ENCODE measurements at regions not wholly inside any gene's neighbourhood (a gene's known extent, or its start where the extent isn't known, plus 50 kb on each side); places are given as distances from the start of the nearest gene placed in this dataset.

DNA sequence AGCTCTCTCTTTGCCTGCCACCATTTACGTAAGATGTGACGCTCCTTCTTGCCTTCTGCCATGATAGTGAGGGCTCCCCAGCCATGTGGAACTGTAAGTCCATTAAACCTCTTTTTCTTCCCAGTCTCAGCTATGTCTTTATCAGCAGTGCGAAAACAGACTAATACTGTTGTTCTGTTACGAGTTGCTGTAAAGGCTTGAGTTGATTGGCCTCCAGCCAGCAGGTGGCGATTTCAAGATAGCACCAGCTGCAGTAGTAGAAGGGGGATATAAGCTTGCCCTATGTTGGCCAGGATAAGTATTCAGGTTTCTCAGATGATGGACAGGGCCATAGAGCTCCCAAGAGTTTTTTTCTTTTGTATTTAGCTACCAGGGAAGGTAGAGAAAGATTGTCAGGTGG lies 385.5 kb downstream of the MZT1 start:
- DNase-seq = no peak

DNA sequence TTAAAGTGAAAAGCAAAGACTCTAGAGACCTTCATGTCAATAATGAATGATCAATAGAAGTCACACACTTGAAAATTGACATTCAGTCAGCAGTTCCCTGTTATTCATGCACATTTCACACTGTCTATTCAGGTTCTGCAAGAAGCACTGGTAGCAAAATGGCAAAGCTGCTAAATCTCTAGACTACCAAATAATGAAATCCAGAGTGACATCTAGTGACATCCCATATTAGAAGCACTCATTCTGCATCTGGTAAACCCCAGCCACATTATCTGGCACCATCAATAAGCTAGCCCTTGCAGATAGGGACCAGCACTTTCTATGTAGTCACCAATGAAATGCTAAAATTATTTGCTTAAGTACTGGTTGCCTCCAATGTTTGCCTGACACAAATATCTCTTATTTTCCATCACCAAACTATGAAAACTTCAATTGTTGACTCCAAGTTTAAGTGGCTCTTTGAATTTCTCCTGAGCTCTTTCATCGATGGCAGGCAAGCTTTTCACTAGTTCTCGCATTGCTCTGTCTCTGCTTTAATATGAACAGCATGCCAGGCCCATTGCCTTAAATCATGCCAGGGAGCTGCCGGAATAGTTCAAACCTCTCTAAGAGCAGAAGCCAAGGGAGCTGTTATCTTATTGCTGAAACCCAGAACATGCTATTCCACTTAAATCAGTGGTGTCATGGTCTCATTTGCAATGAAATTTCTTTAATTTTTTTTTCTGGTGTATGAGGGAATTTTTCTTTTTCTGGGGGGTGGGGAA lies 409.9 kb downstream of the MZT1 start:
- DNase-seq = no peak

DNA sequence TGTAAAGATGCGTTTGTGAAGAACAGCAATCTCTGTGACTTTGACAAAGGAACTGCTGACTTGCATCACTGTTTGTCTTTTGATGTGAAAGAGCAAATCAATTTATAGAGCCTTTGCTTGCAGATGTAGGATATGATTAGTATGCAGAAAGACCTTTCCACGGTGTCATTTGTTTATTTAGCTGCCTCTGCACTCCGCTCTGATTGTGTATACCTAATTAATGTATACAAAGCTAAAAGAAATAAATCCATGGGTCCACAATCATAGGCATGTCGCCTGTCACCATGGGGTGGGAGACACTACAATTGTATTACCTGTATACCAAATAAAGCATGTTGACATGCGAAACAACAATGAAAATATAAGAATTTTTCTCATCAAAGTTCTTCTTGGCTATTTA lies 410.7 kb downstream of the MZT1 start:
- no peak for DNase-seq

DNA sequence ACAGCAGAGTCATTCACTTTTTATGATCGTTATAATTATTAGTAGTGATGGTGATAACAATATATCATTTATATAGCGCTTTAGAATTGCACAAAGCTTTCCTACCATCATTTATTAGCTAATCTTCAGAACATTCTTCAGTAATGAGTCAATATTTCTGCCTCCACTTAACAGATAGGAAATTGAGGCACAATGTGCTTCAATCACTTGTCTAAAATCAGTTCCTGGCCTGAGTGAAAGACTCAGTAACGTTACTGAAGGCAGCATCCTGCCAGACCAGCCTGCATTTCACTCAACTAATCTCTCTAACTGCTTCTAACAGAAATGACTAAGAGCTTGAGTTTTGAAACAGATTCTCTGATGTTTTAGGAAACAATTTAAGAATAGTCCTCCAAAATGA lies 412.1 kb downstream of the MZT1 start:
- no peak for DNase-seq

DNA sequence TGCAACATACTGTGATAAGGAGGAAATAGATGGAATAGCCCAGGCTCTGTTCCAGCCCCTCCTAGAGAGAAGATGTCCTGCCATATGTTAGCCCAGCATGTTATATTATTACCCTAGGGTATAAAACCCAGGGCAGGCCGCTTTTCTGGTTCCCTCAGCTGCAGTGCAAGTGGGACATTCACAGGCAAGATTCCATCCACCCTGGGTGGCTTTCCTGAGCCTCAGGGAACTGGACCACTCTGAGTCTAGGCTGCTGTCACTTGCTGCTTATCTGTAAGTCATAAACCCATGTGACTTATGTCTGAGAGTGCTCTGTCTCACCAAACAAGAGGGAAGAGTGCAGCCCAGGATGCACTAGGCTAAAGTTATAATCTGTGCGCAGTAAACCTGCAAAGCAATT lies 413.2 kb downstream of the MZT1 start:
- DNase-seq = no peak

DNA sequence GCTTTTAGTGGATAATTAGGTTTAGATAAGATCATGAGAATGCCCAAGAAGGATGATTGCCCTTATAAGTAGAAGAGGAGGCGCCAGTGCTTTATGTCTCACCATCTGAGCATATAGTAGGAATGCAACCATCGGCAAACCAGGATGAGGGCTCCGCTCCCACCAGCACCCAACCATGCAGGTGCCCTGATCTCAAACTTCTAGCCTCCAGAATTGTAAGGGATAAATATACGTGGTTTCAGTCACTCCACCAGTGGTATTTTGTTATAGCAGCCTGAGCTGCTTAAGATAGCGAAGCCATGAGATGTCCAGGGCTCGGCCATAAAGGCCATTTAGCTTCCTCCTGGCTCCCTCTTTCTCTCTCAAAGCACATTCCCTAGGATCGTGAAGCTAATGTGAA lies 413.9 kb downstream of the MZT1 start:
- DNase-seq = no peak

DNA sequence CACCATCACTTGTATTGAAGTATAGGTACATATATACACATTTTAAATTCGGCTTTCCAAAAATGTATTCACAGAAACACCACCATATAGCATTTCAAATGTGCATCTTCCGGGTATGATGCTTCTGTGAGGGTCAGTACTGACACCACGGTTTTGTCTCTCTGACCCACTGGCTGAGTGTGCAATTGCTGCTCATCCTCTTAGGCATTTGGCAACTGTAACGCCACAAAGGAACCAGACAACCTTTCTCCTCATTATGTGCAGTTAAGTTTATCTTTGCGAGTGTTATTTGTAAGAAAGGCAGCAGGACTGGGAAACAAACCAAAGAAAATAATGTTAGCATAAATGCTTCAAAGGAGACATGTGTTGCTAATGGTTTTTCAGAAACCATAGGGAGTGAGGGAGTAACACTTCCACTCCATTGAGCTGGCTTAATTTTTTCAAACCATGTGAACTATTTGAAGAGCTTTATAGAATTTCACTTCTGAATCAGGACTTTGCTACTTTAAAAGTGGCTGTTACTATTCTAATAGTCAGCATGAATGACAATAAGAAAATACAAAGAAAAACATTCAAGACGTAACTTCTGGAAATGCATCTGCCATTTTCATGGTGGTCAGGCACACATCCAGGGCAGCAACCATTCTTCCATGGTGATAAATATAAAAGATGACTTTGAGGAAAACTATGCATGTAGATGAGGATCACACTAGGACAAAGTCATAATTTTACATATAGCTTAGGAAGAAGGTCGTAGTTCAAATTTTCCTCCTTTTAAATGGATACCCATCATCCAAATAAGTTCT lies 423.3 kb downstream of the MZT1 start:
- no peak for DNase-seq

DNA sequence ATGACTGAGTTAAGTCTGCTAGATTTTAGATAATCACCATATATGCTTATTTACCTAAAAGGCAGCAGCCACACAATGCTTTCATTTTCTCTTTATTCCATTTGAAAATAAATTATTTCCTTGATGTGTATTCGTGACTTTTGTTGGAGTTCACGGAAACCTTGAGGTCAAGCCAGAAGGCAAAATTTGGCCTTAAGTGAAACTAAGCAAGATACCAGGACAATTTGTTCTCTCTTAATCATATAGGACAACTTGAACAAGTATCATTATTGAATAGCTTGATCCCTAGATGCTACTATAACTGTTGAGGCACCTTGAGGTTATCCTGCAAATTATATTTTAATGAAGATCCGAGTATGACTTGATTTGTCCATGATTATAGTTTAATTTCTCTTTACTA lies 429.2 kb upstream of the DACH1 start:
- DNase-seq = no peak

DNA sequence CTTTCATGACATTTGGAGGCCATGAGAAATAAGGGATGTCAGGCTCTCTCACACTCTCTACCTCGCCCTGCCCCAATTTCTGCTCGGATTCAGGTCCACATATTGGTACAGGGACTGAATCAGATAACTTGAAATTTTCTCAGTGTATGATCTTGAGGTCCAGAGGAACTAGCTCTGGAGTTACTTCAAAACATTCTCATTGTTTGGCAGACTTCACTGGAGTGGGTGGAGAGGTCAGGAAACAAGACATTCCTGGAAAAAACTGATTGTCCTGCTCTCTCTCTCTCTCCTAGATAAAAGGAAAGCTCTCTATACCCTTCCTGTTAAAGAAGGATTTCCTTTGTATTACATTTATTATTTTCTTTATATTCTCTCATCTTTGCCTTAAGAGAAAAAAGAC lies 428.1 kb upstream of the DACH1 start:
- no peak for DNase-seq

DNA sequence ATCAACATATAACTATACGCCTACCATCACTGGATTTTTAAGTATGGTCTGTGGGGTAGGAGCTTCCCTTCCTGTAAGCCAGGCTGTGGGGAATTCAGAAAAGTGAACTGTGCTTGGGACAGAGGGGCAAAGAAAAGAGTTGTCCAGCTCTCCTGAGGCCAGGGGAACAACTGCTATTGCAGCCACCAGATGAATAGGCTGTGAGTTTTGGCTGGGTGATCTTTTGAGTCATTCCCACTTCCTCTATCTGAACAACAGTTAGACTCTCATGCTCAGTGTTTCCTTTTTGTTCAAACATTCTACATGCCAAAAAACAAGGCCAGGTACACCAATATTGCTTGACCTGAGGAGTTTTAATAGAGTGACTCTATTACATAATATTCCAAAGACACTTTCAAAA lies 426.2 kb upstream of the DACH1 start:
- DNase-seq = no peak

DNA sequence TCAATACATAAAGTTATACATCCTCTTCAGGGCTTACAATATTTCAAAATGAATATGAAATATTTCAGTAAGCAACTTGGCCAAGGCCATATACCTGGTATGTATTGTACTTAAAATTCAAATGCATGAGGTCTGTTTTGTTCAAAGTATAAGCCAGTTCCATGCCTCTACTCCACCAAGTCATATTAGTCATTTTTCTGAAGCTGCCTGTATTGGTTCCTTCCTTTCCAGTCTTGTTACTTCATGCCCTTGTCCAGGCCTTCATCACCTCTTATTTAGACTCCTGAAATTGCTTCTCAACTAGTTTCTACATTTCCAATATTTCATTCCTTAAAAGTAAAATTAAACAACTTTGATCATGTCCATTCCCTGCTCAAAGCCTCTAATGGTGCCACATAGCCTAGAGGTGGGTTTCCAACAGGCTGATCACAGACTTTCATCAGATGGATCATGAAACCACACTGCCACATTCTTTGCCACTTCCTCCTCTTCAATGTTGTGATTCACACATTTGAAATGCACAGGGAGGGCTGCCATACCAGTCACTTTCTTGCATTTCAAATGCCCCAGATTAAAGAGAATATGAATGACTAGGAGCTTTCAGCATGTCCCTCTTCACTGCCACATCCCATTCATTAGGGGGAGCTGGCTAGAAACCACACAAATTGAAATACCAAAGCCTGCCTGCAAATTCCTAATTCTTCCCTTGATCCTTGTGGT lies 424.1 kb upstream of the DACH1 start:
- no peak for DNase-seq

DNA sequence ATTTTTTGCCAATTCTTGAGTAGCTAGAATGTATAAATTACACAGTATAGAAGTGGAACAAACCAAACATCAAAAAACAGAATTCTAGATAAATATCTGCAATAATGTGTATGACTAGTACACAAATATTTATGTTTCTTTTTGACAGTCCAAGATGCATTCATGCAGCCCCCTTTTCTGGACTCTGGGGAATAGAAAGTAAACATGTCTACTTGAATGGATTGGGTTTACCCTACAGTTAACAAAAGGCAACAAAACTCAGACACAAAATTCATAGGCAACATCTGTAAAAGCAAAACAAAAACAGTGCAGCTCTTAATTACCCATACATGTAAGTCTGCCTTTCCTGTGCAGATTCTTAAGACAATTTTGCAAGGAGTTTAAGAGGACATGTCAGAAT lies 419.4 kb upstream of the DACH1 start:
- DNase-seq = no peak

DNA sequence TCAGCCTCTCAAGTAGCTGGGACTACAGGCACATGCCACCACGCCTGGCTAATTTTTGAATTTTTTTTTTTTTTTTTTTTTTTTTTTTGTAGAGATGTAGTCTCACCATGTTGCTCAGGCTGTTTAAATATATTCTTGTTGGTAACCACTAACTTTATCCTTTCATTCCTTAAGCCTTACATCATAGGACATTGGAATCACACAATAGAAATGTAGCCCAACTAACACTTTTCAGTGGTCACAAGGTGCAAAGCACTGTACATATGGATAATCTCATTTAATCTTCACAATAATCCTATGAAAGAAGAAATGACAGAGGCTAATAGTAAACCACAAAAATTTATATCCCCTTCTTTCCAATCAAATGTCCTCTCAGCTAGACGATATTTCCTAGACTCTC lies 417.8 kb upstream of the DACH1 start:
- DNase-seq = no peak

DNA sequence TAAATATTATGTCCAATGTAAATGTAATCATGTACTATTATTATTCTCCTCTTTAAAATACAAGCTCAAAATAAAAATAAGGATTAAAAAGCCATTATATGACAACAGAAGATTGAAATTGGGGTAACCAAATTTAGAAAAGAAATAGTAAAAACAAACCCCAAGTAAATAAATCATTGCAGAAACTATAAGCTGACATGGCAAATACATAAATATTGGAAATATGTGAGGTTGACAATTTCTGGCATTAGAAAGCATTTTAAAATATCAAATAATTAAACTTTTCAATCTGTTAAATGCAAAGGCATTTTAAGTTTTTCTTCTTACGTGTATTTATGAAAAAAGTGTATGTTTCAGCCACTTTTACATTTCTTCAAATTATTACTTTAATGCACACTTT lies 394.7 kb upstream of the DACH1 start:
- DNase-seq = no peak

DNA sequence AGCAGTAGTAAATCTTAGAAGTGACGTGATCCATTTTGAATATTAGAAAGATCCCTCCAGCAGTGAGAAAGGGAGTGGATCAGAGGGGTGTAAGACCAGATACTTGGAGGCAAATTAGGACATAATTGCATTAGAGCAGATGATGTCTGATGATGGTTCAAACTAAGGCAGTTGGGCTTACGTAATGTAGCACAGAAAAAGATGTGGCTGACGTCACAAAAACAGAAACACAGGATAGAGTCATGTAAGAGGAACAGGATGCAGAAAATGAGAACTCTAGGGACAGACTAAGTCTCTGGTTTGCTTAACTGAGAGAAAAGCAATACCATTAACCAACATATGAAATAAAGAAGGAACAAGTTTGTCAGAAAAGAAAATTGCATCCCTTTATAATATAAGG lies 392.5 kb upstream of the DACH1 start:
- no peak for DNase-seq

DNA sequence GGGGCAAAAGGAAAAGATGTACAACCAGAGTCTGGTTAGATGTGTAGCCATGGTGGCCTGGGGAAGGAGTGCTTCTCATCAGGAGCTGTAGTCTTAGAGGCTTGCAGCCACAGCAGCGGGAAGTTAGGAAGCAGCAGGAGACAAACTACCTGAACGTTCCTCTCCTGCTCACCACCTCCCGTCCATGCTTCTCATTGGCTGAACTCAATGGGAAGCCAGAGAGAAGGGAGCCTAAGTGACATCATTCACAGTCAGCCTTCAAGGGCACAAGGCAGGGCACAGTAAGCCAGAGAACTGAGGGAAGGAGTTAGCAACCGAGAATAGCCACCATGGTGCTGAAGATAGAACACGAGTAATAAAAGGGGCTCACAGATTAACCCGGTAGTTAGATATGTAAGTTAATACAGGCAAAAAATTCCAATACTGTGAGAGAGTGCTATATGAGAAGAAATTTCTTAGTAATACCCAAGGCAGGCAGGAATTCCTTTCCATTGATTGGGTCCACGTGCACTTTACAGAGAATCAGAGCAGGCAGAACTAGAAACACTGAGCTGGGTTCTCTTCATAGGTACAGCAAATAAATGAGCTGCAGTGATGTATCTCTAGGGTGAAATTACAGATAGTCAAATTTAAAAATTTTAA lies 391.5 kb upstream of the DACH1 start:
- no peak for DNase-seq

DNA sequence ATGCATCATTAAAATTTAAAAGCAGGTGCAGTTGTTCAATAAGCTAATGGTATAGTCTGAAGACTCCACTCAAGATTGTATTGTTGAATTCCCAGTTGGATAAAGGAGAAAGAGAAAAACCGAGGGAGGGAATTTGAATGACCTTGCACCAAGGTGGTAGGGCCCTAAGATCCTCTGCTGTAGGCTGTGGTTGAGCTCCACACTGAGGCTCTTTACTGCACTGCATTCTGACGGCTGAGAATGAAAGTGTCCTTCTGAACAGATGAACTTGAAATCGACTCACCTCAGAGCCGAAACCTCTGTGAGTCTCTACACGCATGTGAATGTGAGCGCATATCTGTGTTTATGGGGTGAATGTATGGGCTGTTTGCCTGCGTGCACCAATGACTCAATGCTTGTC lies 388.9 kb upstream of the DACH1 start:
- no peak for DNase-seq

DNA sequence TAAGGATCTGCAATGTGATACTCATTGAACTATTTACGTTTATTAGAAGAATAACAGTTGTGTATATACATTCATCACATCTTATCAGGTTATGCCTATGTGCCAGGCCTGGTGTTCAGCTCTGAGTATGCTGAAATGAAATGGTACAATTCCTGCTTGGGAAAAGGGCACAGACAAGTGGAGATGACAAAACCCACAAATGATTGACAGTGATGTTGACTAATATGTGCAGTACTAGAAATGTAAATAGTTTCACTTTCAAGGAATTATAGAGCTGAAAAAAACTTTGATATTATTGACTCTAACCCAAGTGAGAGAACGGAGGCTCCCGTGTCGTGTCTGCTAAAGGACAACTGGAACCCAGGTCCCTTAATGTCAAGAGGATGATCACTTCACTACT lies 386.8 kb upstream of the DACH1 start:
- DNase-seq = no peak

DNA sequence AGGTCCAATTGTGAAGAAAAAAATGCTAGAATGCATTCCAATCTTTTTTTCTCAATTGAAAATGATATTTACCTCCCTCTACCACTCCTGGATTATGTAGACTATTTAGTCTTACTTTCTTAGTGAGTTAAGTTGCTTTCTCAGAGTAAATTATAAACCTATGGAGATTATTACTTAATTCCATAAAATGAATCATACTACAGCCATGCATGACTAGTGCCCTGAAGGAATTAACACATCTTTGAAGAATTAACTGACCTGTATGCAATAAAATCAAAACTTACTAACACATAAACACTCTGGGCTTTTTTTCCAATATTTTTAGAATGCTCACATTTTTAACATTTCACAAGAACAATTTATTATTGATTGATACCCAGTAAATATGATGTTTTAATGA lies 379.4 kb upstream of the DACH1 start:
- DNase-seq = no peak

DNA sequence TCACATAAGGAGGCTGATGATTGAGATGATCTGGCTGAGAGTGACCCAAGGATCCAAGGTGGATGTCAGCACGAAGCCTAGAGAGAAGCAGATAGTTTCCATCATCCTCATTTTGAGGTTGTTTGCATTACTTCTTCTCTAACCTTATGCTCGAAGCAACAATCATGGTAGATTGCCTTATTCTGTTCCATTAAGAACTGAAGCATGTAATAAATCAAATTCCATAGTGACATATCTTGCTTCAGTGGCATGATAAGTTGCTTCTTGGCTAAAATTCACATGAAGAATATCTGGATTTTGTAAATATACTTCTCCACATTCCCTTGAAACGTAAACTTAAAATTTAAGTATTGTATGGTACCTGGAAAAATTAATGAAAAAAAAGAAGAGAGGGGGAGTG lies 377.8 kb upstream of the DACH1 start:
- no peak for DNase-seq

DNA sequence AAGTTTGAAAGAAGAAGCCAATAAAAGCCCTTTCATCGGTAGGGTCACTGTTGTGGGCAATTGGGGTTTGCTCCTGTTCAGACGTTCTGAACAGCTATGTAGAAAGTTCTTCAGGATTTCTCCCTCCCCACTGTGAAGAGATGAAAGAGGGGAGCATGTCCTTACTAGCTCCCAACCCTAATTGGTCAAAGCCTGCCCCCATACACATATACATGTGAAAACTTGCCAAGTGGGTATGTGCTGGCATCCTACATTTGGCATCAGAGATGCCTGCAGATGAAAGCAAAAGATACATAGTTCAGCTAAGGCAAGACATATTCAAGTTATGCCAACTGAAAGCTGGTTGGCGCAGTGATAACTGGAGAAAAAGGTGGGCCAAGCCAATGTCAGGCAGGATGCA lies 363.1 kb upstream of the DACH1 start:
- no peak for DNase-seq

DNA sequence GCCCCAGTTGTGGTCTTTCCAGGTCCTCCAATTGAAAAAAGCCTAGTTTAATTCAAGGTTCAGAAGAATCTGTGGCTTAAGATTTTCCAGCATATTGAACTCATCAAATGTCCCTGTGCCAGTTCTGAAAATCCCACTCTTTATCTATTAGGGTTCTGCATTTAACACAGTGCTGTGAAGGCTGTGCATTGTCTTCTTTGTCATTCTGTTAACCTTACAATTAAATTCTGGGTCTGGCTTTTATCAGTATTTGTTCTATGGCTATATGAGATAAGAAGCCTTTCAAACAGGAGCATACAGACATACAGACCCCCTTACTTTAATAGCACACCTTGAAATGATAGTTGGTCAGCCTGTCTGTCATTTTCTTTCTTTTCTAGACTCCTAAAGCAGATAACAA lies 362.1 kb upstream of the DACH1 start:
- no peak for DNase-seq
